A673 (cell line): ENCODE measurements at regions not wholly inside any gene's neighbourhood (a gene's known extent, or its start where the extent isn't known, plus 50 kb on each side); places are given as distances from the start of the nearest gene placed in this dataset.

Experiments used
- EZH2 ChIP-seq: fragments of 200-600 bp; sonication (generic); IDR thresholded peaks from 2 replicates; pipeline ENCODE4 v1.6.1; 2017; ENCODE audit warnings: borderline replicate concordance, low read depth, mild to moderate bottlenecking, mixed read lengths, antibody characterized with exemption, low read length; ENCODE audit not compliant: poor library complexity, severe bottlenecking
- TF ChIP-seq, protein P1 (sequence below): fragments of 300-800, 200-600 bp; sonication (generic); conservative IDR thresholded peaks from 2 replicates; pipeline ENCODE4 v1.5.1; 2017; ENCODE audit warnings: low read depth, mild to moderate bottlenecking, antibody characterized with exemption, low read length, moderate library complexity, mixed read lengths

GRCh38 chr5:176743868-176744583 is 66.3 kb upstream of the UNC5A start:
- TF ChIP-seq, protein P1, sequence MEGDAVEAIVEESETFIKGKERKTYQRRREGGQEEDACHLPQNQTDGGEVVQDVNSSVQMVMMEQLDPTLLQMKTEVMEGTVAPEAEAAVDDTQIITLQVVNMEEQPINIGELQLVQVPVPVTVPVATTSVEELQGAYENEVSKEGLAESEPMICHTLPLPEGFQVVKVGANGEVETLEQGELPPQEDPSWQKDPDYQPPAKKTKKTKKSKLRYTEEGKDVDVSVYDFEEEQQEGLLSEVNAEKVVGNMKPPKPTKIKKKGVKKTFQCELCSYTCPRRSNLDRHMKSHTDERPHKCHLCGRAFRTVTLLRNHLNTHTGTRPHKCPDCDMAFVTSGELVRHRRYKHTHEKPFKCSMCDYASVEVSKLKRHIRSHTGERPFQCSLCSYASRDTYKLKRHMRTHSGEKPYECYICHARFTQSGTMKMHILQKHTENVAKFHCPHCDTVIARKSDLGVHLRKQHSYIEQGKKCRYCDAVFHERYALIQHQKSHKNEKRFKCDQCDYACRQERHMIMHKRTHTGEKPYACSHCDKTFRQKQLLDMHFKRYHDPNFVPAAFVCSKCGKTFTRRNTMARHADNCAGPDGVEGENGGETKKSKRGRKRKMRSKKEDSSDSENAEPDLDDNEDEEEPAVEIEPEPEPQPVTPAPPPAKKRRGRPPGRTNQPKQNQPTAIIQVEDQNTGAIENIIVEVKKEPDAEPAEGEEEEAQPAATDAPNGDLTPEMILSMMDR: no peak
- TF ChIP-seq EZH2: no peak
